RKO (cell line): ENCODE measurements at regions not wholly inside any gene's neighbourhood (a gene's known extent, or its start where the extent isn't known, plus 50 kb on each side); places are given as distances from the start of the nearest gene placed in this dataset.
"Not testable (repeated sequence)": the region's sequence is repeated elsewhere in the genome, so short reads cannot be mapped to it uniquely, and the experiment has no call there.

Experiments
- DNase-seq: peaks from one replicate; pipeline ENCODE4 v3.0.0-alpha.2; 2016; ENCODE audit warnings: low spot score

DNA sequence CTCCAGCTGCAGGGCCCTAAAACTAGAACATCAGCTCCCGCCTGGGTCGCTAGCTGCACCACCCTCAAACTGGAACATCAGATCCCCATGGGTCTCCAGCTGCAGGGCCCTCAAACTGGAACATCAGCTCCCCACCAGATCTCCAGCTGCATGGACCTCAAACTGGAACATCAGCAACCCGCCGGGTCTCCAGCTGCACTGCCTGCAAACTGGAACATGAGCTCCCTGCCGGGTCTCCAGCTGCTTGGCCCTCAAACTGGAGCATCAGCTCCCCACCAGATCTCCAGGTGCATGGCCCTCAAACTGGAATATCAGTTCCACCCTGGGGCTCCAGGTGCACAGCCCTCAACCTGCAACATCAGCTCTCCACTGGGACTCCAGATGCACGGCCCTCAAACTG, 82.7 kb downstream of the TFRC start:
- DNase-seq, result not testable (repeated sequence)

DNA sequence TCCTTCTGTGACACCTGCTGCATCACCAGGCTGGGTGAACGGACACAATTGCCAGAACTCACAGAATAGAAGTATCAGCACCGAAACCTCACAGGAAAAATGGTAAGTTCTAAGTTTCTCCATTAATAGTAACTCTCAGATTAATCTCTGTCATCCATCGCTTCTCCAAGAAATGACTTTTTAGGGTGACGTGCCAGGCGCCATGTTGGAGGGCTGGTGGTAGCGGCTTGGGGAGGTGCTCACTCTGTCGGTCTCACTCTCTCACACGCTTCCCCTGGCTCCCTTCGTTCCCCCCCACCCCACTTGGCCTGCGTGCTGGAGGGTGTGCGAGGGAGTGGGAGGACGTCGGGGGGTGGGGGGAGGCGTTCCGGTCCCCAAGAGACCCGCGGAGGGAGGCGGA, 85.6 kb downstream of the TFRC start:
- DNase-seq, result not testable (repeated sequence)

DNA sequence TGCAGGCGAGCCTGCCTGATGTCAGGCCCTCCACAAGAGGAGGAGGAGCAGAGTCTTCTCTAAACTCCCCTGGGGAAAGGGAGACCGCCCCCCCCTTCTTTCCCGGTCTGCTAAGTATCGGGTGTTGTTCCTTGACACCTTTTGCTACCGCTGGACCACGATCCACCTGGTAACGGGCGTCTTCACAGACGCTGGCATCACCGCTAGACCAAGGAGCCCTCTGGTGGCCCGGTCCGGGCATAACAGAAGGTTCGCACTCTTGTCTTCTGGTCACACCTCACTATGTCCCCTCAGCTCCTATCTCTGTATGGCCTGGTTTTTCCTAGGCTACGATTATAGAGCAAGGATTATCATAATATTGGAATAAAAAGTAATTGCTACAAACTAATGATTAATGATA, 86.0 kb upstream of the TNK2 start:
- DNase-seq, result peak; percentile 43

DNA sequence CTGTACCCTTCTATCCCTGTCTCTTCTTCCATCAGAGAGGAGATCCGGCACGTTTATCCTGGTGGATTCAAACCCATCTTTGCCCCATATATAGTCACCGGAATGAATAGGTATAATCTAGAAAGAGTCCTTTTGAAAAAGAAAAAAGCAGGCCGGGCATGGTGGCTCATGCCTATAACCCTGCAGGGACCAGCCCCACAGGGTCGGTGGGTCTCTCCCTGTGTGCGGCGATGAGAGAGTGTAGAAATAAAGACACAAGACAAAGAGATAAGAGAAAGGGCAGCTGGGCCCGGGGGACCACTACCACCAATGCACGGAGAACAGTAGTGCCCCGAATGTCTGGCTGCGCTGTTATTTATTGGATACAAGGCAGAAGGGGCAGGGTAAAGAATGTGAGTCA, 85.3 kb upstream of the TNK2 start:
- not testable (repeated sequence) for DNase-seq

DNA sequence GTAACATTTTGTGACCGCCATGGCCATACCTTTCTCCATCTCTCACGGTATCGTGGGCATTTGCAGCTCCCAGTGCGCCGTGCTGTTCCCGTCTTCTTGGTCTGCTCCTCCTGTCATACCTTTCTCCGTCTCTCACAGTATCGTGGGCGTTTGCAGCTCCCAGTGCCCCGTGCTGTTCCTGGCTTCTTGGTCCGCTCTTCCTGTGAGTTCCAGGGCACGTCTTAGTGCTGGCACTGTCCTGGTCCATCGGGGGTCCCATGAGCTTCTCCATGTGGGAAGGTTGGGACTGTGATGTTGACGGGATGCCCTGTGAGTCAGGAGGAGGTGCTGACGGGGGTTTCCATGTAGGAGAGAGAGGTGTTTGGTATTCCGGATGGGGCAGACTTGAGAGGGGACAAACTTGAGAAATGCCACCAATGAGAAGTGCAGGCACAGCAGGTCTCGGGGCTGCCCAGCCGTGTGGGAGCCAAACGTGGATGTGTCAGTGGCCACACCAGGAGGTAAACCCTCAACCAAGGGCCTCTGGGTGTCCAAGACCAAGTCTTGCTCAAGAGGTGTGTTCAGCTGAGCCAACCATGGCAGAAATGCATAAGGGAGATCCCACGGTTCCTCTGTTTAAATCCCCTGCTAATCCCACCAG, 84.7 kb upstream of the TNK2 start:
- DNase-seq, result not testable (repeated sequence)

DNA sequence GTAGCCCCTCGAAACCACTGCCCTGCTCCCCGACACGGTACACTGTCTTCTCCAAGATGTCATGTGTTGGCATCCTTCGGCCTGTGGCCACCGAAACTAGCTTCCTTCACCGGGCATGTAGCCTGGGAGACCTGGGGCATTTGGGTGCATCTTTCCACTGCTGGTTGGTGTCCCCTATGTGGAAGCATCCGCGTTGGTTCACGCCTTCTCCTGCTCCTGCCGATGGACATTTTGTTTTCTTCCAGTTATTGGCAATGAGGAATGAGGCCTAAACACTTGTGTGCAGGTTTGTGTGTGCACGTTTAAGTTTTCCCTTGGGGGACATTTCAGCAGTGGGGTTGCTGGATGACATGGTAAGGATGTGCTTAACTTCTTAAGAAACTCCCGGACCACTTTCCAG, 83.6 kb upstream of the TNK2 start:
- DNase-seq, result not testable (repeated sequence)

DNA sequence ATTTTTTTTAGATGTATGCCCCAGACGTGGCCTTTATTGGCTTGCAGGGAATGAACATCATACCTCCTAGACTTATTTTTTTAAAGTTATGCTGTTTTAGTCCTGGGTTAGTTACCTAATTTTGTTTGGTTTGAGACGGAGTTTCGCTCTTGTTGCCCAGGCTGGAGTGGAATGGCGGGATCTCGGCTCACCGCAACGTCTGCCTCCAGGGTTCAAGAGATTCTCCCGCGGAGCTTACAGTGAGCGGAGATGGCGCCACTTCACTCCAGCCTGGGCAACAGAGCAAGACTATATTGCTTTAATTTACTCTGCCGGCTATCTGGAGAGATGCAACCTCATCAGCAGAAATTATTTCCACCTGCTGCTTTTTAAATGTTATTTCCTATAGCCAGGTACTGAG, 82.9 kb upstream of the TNK2 start:
- DNase-seq, result not testable (repeated sequence)

DNA sequence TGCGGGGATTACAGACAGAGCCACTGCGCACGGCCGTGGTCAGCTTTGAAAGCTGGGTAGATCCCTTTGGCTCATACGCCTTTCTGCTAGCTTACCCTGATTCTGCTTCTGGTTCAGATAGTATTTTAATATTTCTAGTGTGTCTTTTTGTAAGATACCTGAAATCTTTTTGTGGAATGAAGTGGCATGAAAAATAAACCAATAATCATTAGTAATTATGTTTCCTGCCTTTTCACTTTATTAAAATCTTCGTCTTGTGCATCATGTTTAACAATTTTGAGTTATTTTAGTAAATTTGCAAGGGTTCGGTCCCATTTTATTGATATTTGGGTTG, 82.5 kb upstream of the TNK2 start:
- not testable (repeated sequence) for DNase-seq

DNA sequence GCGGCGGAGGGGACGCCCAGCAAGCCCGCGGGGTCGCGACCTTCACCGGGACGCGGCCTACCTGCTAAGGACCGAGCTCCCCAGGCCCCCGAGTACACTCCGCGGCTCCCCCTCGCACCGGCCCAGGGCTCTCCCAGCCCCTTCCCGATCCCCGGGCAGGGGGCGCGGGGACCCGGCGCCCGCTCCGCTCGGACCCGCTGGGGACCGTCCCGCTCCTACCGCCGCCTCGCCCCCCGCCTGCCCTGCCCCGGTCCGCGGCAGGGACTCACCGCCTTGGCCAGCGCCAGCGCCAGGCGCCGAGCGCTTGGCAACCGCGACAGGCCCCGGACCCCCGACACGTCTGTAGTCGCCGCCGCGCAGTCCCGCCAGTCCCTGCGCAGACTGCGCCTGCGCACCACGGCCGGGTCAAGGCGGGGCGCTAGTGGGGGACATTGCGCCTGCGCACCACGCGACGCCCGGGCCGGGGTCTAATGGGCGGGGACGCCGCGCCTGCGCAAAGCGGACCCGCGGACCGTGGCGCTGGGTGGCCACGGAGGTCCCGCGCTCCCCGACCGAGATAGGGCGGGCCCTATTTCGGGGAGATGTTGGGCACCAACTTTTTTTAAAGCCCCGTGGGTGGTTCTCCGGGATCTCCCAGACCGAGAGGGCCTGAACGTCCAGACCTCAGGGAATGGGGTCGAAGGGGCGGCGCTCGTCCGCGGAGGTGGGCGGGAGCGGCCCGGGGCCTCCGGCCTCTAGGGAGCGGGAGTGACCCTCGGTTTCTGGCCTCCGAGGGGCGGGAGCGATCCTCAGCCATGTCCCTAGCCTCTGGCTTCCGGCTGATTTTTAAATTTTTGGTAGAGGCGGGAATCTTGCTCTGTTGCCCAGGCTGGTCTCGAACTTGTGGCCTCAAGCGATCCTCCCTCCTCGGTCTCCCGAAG, 81.8 kb upstream of the TNK2 start:
- DNase-seq, result peak; percentile 80

DNA sequence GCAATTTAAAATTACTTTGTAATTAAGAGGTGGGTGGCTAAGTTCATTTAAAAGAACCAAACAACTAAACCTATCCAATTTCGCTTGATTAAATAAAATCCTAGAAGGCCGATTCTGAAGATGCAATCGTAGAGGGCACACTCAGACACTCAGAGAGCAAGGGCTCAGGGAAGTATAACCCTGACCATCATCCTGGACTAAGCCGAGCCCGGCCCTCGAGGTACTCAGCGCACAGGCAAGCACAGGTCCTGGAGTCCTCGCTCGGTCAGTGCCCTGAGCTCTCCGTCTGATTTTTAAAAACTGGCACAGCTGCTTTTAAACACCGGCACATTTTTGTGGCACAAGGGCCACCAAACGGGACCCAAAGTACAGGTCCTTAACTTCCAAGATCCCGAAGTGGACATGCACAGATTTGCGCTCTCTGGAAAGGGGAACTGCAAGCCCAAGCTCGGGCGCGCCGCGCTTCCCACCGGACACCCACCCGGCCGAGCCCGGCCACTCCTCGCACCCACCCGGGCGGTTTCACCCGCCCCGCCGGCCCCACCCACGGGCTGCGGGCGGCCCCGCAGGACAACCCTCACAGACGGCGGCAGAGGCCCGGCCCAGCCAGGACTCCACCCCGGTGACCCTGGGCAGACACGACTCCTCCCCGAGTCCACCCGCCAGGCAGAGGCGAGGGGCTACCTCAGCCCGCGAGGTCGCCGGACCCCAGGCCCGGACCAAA, 81.0 kb upstream of the TNK2 start:
- DNase-seq, result not testable (repeated sequence)

DNA sequence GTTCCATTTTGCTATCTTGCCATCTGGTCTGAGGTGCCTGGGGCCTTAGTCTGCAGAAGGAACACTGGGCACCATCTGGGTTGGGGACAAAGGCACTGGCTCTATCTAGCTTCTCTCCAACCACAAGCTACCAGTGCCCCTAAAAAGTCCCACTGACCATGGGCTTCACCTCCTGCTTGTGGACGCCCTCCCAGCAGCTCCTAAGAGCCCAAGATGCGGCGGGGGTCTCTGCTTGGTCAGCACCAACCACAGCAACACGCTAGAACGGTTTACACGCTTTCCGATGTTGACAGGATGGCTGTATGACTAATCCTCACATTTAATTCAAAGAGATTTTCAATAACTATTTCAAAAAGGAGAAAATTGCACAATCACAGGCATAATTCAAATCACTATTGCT, 80.4 kb upstream of the TNK2 start:
- not testable (repeated sequence) for DNase-seq

DNA sequence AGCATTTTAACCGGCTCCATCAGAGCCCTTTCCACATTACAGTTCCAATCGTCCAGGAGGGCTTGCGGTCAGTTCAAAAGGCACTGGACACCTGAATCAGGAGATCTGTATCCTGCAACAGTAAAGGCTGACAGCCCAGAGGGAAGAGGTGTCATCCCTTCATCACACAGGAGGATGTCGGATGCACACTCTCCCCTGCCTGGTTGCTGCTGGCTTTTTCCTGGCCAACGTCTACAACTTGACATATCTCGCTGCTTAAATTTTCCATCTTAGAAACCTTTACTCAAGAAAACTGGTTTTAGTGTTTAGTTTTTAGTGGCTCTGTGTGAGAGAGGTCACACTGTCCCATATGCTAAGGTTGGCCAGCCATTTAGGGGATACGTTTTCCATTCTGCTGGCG, 78.7 kb upstream of the TNK2 start:
- not testable (repeated sequence) for DNase-seq

DNA sequence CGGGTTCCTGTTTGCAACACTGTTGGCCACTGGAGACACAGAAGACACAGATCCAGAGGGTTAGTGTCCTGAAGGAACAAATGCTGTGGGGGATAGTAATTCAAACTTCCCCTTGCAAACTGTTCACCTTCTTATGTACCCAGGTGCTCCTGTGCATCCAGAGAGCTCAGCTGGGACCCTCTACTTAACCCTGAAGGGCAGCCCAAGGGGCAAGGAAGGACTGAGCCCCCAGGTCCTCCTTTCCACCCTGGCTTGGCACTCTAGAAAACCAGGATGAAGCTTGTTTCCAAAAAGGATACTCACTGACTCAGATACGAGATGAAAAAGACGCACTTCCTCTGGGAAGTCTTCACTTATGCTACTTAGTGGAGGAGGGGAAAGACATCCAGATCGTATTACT, 78.2 kb upstream of the TNK2 start:
- DNase-seq, result not testable (repeated sequence)

DNA sequence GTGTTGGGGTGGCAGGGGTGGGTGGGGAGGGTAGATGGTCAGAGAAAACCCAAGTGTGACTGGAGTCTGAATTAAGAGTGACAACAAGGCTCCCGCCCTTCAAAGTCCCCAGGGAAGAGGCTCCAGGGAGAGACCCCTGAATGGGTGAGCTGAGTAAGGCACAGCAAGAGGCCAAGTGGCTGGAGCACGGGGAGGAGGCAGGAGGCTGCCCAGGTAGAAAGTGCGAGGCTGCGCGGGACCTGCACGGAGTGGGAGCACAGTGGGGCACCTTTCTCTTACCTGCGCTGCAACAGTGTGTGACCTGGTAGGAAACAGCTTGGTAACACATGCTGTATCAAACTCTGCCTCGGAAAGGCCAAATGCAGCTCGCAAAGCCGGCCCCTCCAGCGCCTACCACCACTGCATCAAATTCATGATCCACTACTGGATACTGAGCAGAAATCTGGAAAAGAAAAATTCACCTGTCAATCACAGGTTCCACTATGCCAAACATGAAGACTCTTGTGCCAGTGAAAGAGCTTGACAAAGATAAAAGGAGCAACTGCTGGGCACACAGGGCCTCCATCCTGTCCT, 77.1 kb upstream of the TNK2 start:
- not testable (repeated sequence) for DNase-seq

DNA sequence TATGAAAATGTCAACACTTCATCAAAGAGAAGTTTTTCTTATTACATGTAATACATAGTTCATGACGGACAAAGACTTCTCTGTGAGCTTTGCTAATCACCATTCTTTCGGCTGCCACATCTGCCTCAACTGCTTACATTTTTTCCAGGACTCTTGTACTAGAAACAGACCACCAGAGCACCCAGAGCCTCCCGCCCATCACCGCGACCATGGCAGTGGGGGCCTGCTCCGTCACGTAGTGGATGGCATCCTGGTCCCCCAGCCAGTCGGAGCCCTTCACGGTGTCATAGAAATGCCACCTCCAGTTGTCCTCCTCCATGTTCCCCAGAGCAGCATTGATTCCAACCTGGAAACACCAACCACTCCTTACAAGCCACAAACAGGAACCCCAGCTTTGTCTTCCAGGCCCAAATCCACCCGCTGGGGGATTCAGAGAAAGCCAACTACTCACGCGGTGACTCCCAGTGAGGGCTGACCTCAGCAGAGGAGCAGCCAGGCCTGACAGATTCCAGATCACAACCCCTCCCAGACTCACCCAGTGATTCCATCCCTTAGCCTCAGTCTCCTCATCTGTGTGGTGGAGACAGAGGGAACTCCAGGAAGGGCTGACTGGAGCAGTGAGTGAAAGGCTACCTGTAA, 76.2 kb upstream of the TNK2 start:
- not testable (repeated sequence) for DNase-seq

DNA sequence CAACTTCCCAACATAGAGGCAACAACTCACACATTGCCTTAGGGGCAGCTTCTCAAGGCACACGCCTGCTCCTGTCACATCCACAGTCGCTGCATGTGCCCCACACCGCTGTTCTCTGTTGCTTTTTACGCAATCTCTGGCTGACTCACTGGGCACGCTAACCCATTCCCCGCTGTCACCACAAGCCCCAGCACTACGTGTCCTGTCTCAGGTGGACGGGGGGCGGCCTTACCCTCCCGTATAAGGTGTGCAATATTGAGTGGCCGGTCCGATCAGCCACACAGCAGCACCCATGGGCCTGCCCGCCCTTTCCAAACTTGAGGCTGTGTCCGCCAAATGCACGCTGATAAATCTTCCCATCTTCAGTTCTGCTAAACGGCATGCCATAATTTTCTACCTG, 75.5 kb upstream of the TNK2 start:
- not testable (repeated sequence) for DNase-seq

DNA sequence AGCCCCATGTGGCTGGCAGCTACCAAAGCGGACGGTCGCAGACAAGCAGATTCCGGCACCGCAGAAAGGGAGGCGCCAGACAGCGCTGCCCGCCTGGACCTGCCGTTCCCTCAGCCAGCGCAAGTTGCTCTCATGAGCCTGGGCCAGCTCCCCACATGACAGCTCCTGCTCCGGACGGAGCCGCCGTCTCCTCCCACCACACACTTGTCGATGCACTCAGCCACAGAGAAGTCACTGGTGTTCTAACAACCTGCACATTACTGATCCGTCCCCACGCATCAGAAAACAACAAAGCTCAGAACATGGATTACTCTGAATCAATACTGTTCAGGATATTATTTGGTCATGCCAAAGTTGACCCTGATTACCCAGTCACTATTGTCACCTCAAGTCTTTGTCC, 74.4 kb upstream of the TNK2 start:
- DNase-seq, result not testable (repeated sequence)

DNA sequence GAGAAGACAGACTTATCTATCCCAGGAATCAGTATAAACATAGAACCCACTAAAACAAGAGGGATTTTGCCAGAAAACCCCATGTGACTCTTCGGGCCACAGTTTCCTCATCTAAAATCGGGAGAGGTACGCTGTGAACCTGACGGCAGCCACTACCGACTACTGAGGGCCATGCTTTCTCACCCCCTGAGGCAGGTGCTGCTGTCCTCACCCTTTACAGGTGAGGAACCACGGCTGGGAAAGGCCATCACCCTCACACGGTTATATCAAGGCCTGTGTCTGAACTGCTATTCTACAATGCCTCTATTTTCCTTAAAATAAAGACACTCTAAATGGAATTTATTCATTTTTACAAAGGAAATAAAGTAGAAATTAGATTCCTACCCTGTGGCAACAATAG, 73.4 kb upstream of the TNK2 start:
- not testable (repeated sequence) for DNase-seq

DNA sequence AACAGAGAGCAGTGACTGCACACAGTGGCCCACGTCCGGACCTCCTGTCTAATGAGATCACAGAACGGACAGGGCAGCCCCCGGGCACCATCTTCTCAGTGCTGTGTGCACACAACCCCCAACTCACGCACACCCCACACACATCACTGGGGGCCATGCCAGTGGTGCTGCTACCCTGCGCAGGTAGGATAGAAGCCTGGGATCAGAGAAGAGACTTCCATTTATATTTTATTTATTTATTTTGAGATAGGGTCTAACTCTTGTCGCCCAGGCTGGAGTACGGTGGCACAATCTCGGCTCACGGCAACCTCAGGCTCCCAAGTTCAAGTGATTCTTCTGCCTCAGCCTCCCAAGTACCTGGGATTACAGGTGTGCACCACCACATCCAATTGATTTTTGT, 71.5 kb upstream of the TNK2 start:
- not testable (repeated sequence) for DNase-seq

DNA sequence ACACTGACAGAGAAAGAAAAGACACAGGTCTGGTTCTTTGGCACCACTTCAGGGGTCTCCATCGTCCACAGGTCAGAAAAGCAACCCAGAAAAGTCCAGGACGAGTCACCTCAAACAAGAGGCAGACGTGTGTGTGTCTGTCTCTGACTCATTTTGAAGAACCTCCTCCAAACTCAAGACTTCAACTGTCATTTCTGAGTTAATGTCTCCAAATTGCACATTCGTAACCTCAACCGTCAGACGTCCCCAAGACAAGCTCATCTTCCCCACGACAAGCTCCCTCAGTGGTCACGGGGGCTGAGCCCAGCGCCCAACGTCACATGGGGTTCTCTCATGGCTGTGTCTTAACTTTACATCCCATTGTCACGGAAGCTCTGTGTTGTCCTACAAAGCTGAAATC, 70.2 kb upstream of the TNK2 start:
- not testable (repeated sequence) for DNase-seq

DNA sequence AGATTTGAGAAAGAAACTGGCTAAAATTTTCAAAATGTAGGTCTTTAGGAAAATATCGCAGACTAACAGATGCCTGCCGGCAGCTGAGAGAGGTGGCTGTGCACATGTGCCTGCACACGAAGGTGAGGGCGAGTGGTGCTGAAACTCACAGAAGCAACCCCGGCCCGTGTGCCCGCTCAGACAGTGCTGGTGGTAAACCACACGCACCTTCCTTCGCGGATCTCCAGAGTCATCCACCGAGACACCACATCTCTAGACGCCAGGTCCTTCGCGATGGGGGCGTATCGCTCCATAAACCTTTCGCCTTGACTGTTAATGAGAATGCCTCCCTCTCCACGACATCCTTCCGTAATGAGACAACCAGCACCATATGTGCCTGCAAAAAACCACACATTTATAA, 68.5 kb upstream of the TNK2 start:
- DNase-seq, result not testable (repeated sequence)

DNA sequence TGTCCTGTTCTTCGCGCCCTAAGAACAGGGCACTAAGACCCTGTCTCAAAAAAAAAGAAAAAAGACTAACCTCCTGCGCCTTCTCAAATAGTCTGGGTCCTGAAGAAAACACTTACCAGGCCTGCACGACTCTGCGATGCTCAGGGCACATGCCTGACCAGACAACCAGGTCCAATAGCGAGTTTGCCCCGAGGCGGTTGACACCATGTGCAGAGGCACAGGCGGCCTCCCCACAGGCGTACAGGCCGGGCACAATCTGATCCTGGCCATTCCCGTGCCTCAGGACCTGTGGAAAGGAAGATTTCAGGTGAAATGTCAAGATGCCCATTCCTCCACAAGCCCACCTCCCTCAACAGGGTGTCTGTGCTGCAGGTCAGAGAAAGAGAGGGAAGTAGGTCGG, 65.9 kb upstream of the TNK2 start:
- DNase-seq, result not testable (repeated sequence)
